GM13977 (cell line): ENCODE measurements at regions not wholly inside any gene's neighbourhood (a gene's known extent, or its start where the extent isn't known, plus 50 kb on each side); places are given as distances from the start of the nearest gene placed in this dataset.
"Not testable (repeated sequence)": the region's sequence is repeated elsewhere in the genome, so short reads cannot be mapped to it uniquely, and the experiment has no call there.

Source experiments
- DNase-seq: peaks from one replicate; pipeline ENCODE4 v3.0.0; 2012; ENCODE audit warnings: low spot score
- CTCF ChIP-seq: IDR thresholded peaks from 2 replicates; pipeline ENCODE4 v1.5.1; 2012; ENCODE audit warnings: mild to moderate bottlenecking, control low read depth; ENCODE audit not compliant: insufficient read depth; ENCODE audit errors: extremely low read depth, missing control alignments
- in situ Hi-C: fragments of 300-500 bp; cut with MboI; formaldehyde crosslinking; loops from one replicate; pipeline ENCODE4 v1.12.0; 2022; ENCODE audit warnings: low sequenced_read_pairs, low pct_unique_long_range_greater_than_20kb, mixed read lengths, inconsistent platforms; ENCODE audit not compliant: unreplicated experiment

GRCh38 chr5:96187309-96188027 lies 225.8 kb upstream of the ELL2 start:
- DNase-seq: no peak
- TF ChIP-seq CTCF: no peak
- in situ Hi-C loops: no loop called here

- in situ Hi-C loops, DNase-seq: not testable (repeated sequence)
Measured at GRCh38 chr5:96184510-96184909, 222.9 kb upstream of the ELL2 start.

- in situ Hi-C loops: no loop called here
- DNase-seq: no peak
- TF ChIP-seq CTCF: no peak
Measured at GRCh38 chr5:96180684-96181435, 219.2 kb upstream of the ELL2 start.

- in situ Hi-C loops: no loop called here
- peak; percentile 50 for DNase-seq
Measured at GRCh38 chr5:96177303-96177869, 215.7 kb upstream of the ELL2 start.

GRCh38 chr5:96176022-96176421 lies 214.4 kb upstream of the ELL2 start:
- no peak for TF ChIP-seq CTCF
- in situ Hi-C loops: no loop called here
- no peak for DNase-seq

More at GRCh38 chr5:96177303-96177869, 215.7 kb upstream of the ELL2 start:
- no peak for TF ChIP-seq CTCF

- TF ChIP-seq CTCF: no peak
- no peak for DNase-seq
- in situ Hi-C loops: no loop called here
Measured at GRCh38 chr5:96175090-96175489, 213.4 kb upstream of the ELL2 start.

GRCh38 chr5:96173366-96173765 lies 211.7 kb upstream of the ELL2 start:
- in situ Hi-C loops: no loop called here
- no peak for DNase-seq
- no peak for TF ChIP-seq CTCF
